HCT116 (cell line): ENCODE measurements at regions not wholly inside any gene's neighbourhood (a gene's known extent, or its start where the extent isn't known, plus 50 kb on each side); places are given as distances from the start of the nearest gene placed in this dataset.
"Not testable (repeated sequence)": the region's sequence is repeated elsewhere in the genome, so short reads cannot be mapped to it uniquely, and the experiment has no call there.

ENCODE experiments used
- EZH2 ChIP-seq: fragments of 200-600 bp; sonication (generic); IDR thresholded peaks from 2 replicates; pipeline ENCODE4 v1.6.1; 2017; ENCODE audit warnings: antibody characterized with exemption, mixed run types
- EZH2phosphoT487 ChIP-seq: fragments of 200-600 bp; IDR thresholded peaks from 2 replicates; pipeline ENCODE4 v1.6.1; 2018; ENCODE audit warnings: antibody characterized with exemption, borderline replicate concordance
- POLR2A ChIP-seq: IDR thresholded peaks from 2 replicates; pipeline ENCODE4 v1.7.0; 2011; ENCODE audit warnings: borderline replicate concordance; ENCODE audit not compliant: insufficient read depth, insufficient read length; ENCODE audit errors: extremely low read depth
- RAD21 ChIP-seq: IDR thresholded peaks from 2 replicates; pipeline ENCODE4 v1.6.1; 2012; ENCODE audit warnings: low read depth, mild to moderate bottlenecking
- SIN3A ChIP-seq: IDR thresholded peaks from 2 replicates; pipeline ENCODE4 v1.6.1; 2012; ENCODE audit warnings: low read depth
- YY1 ChIP-seq: IDR thresholded peaks from 2 replicates; pipeline ENCODE4 v1.6.1; 2011; ENCODE audit warnings: low read length, low read depth, moderate library complexity, mild to moderate bottlenecking; ENCODE audit not compliant: insufficient replicate concordance; ENCODE audit errors: extremely low read depth
- TF ChIP-seq, protein P1 (sequence below), 3 experiments: fragments of 200-600 bp in 1 of 3; sonication (generic) in 1 of 3; IDR thresholded peaks in 2 of 3; conservative IDR thresholded peaks in 1 of 3; 2 replicates each; pipeline ENCODE4 v1.5.1; 2012 to 2017; ENCODE audit warnings: low read depth in 2 of 3, low read length in 2 of 3, antibody characterized with exemption in 1 of 3, borderline replicate concordance in 1 of 3, control low read depth in 1 of 3, mild to moderate bottlenecking in 1 of 3, mixed read lengths in 1 of 3, mixed run types in 1 of 3, moderate library complexity in 1 of 3; ENCODE audit not compliant: insufficient read depth in 1 of 3
- TF ChIP-seq, protein P2 (sequence below): IDR thresholded peaks from 2 replicates; pipeline ENCODE4 v1.6.1; 2011; ENCODE audit warnings: mild to moderate bottlenecking, low read length, moderate library complexity; ENCODE audit not compliant: insufficient replicate concordance; ENCODE audit errors: extremely low read depth

DNA sequence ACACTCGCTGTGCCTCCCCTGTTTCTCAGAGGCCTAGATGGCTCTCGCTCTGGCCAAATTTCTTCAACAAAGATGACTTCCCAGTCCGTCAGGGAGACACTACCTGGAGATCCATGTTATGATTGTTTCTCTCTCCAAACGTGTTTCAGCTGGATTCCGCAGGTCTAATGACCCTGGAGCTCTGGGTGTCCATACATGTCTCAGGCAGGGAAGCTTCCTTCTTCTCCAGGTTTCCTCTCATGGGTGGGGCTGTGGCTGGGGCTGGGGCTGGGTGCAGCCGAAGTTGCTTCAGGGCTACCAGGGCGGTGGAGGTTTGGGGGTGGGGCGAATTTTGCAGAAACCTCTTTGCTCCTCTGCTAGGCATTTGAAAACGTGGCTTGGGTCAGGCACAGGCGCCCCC, 361.8 kb upstream of the ZNF337 start:
- not testable (repeated sequence) for TF ChIP-seq EZH2, POLR2A, YY1, SIN3A, EZH2phosphoT487, RAD21
- TF ChIP-seq, protein P1, sequence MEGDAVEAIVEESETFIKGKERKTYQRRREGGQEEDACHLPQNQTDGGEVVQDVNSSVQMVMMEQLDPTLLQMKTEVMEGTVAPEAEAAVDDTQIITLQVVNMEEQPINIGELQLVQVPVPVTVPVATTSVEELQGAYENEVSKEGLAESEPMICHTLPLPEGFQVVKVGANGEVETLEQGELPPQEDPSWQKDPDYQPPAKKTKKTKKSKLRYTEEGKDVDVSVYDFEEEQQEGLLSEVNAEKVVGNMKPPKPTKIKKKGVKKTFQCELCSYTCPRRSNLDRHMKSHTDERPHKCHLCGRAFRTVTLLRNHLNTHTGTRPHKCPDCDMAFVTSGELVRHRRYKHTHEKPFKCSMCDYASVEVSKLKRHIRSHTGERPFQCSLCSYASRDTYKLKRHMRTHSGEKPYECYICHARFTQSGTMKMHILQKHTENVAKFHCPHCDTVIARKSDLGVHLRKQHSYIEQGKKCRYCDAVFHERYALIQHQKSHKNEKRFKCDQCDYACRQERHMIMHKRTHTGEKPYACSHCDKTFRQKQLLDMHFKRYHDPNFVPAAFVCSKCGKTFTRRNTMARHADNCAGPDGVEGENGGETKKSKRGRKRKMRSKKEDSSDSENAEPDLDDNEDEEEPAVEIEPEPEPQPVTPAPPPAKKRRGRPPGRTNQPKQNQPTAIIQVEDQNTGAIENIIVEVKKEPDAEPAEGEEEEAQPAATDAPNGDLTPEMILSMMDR (IDR thresholded peaks at IDR 0.05 in 2 of 3, conservative IDR thresholded peaks at IDR 0.05 in 1 of 3; ENCODE audit: borderline replicate concordance in 1 of 3, insufficient read depth in 1 of 3, low read depth in 2 of 3, low read length in 2 of 3), result not testable (repeated sequence)
- TF ChIP-seq, protein P2, sequence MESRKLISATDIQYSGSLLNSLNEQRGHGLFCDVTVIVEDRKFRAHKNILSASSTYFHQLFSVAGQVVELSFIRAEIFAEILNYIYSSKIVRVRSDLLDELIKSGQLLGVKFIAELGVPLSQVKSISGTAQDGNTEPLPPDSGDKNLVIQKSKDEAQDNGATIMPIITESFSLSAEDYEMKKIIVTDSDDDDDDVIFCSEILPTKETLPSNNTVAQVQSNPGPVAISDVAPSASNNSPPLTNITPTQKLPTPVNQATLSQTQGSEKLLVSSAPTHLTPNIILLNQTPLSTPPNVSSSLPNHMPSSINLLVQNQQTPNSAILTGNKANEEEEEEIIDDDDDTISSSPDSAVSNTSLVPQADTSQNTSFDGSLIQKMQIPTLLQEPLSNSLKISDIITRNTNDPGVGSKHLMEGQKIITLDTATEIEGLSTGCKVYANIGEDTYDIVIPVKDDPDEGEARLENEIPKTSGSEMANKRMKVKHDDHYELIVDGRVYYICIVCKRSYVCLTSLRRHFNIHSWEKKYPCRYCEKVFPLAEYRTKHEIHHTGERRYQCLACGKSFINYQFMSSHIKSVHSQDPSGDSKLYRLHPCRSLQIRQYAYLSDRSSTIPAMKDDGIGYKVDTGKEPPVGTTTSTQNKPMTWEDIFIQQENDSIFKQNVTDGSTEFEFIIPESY, result not testable (repeated sequence)
